Coronary artery (tissue), 2 donors: ENCODE measurements at regions not wholly inside any gene's neighbourhood (a gene's known extent, or its start where the extent isn't known, plus 50 kb on each side); places are given as distances from the start of the nearest gene placed in this dataset.

Experiments used
- DNase-seq: peaks from one replicate; pipeline ENCODE4 v3.0.0-alpha.2; 2017; ENCODE audit warnings: low spot score
- H3K27ac ChIP-seq, 2 donors: fragments of 200-600 bp; sonication (generic); one replicate each; pipeline ENCODE4 v1.5.1; 2016 to 2019
- H3K4me3 ChIP-seq: fragments of 200-600 bp; sonication (generic); 2 replicates; pipeline ENCODE4 v1.5.1; 2016; ENCODE audit warnings: mild to moderate bottlenecking, moderate library complexity
- CTCF ChIP-seq: fragments of 200-600 bp; sonication (generic); IDR thresholded peaks from one replicate; pipeline ENCODE4 v1.5.1; 2019; ENCODE audit warnings: antibody characterized with exemption

- no peak for DNase-seq
- Histone ChIP-seq H3K27ac (no peak overlapping the region), H3K4me3 (no peak overlapping the region)
- TF ChIP-seq CTCF, result no peak
Measured at GRCh38 chr16:6363396-6363795, 969.2 kb upstream of the RBFOX1 start.

GRCh38 chr16:6362321-6362720 lies 970.3 kb upstream of the RBFOX1 start:
- DNase-seq, result no peak
- no peak overlapping the region for H3K4me3 ChIP-seq
- H3K27ac ChIP-seq, result no peak overlapping the region
- no peak for TF ChIP-seq CTCF

DNA sequence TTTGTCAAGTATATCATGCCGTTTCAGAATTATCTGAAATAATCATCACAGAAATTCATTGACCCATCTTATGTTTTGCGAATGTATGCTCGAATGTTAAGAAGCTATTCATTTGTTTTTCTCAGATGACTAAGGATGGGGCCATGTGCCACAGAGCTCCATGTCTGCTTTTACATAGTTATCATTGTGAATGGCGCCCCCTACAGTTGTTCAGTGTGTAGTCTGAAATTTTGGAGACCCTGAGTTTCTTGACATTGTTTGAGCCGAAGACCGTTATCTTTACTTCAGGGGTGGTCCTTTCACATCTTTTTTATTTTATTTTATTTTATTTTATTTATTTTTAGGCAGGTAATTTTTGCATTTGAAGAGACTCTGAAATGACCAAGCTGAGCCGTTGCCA lies 972.0 kb upstream of the RBFOX1 start:
- no peak overlapping the region for H3K4me3 ChIP-seq
- no peak for DNase-seq
- TF ChIP-seq CTCF, result no peak

GRCh38 chr16:6356911-6357310 lies 975.7 kb upstream of the RBFOX1 start:
- no peak for DNase-seq
- no peak for TF ChIP-seq CTCF
- Histone ChIP-seq H3K4me3 (no peak overlapping the region), H3K27ac (no peak overlapping the region)

More for the DNA sequence above, 972.0 kb upstream of the RBFOX1 start:
- H3K27ac ChIP-seq, result no peak overlapping the region

- TF ChIP-seq CTCF, result no peak
- DNase-seq, result no peak
- H3K4me3 ChIP-seq, result no peak overlapping the region
- no peak overlapping the region for H3K27ac ChIP-seq
Measured at GRCh38 chr16:6349725-6350124, 982.9 kb upstream of the RBFOX1 start.

DNA sequence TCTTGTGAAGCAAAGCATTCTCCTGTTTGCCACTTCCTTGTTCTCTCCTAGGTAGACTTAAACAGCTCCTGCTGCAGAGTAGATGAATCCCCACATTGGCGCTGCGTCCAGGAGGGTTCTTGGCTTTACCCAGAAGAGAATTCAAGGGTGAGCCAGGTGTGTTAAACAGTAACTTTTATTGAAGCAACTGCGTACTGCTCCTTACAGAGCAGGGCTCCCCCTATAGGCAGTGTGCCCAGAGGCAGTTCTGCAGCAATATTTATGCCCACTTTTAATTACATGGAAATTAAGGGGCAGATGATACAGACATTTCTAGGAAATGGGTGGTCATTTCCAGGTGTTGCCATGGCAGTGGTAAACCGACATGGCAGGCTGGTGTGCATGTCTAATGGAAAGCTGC lies 987.6 kb upstream of the RBFOX1 start:
- Histone ChIP-seq H3K27ac (no peak overlapping the region), H3K4me3 (no peak overlapping the region)
- no peak for DNase-seq
- no peak for TF ChIP-seq CTCF

- Histone ChIP-seq H3K27ac (no peak overlapping the region), H3K4me3 (no peak overlapping the region)
- no peak for DNase-seq
- no peak for TF ChIP-seq CTCF
Measured at GRCh38 chr16:6343157-6343556, 989.5 kb upstream of the RBFOX1 start.
